Liver (tissue), 8 donors: ENCODE measurements at regions not wholly inside any gene's neighbourhood (a gene's known extent, or its start where the extent isn't known, plus 50 kb on each side); places are given as distances from the start of the nearest gene placed in this dataset.

Source experiments
- DNase-seq: peaks from one replicate; pipeline ENCODE4 v3.0.0-alpha.2; 2017; ENCODE audit warnings: low spot score
- H3K27ac ChIP-seq, 2 donors: one replicate each; pipeline ENCODE4 v1.7.0; 2013; ENCODE audit warnings: inconsistent platforms in 2 of 2, low read length in 2 of 2, control low read depth in 1 of 2, low read depth in 1 of 2, mild to moderate bottlenecking in 1 of 2
- H3K27me3 ChIP-seq, 4 donors: one replicate each; pipeline versions ENCODE4 v1.6.1 to v1.7.0; 2013; ENCODE audit warnings: low read length in 3 of 4, inconsistent platforms in 1 of 4, mild to moderate bottlenecking in 1 of 4, moderate library complexity in 1 of 4; ENCODE audit not compliant: control insufficient read depth in 4 of 4, insufficient read depth in 4 of 4
- H3K36me3 ChIP-seq, 4 donors: one replicate each; pipeline versions ENCODE4 v1.6.1 to v1.7.0; 2013; ENCODE audit warnings: low read length in 3 of 4, mild to moderate bottlenecking in 3 of 4, low read depth in 1 of 4, moderate library complexity in 1 of 4; ENCODE audit not compliant: control insufficient read depth in 4 of 4, insufficient read depth in 3 of 4
- H3K4me1 ChIP-seq, 4 donors: one replicate each; pipeline versions ENCODE4 v1.6.1 to v1.7.0; 2013; ENCODE audit warnings: low read length in 3 of 4, mild to moderate bottlenecking in 3 of 4, moderate library complexity in 1 of 4; ENCODE audit not compliant: control insufficient read depth in 4 of 4, insufficient read depth in 4 of 4
- H3K4me3 ChIP-seq, 3 donors: one replicate each; pipeline versions ENCODE4 v1.6.1 to v1.7.0; 2013; ENCODE audit warnings: low read length in 3 of 3, control low read depth in 1 of 3, low read depth in 1 of 3, mild to moderate bottlenecking in 1 of 3
- H3K9ac ChIP-seq, 2 donors: one replicate each; pipeline ENCODE4 v1.7.0; 2013; ENCODE audit warnings: low read length in 2 of 2, mild to moderate bottlenecking in 2 of 2, moderate library complexity in 2 of 2, control low read depth in 1 of 2, low read depth in 1 of 2
- H3K9me3 ChIP-seq, 4 donors: one replicate each; pipeline versions ENCODE4 v1.6.1 to v1.7.0; 2013; ENCODE audit warnings: low read length in 3 of 4; ENCODE audit not compliant: control insufficient read depth in 4 of 4
- CTCF ChIP-seq: fragments of 150-350 bp; IDR thresholded peaks from 2 replicates; pipeline ENCODE4 v1.5.1; 2017; ENCODE audit warnings: improper control_type of control experiment, low read depth, low read length; ENCODE audit not compliant: missing input control
- FOXA1 ChIP-seq: IDR thresholded peaks from 2 replicates; pipeline ENCODE4 v1.6.1; 2016; ENCODE audit warnings: antibody characterized with exemption
- FOXA2 ChIP-seq: IDR thresholded peaks from 2 replicates; pipeline ENCODE4 v1.6.1; 2016; ENCODE audit warnings: antibody characterized with exemption
- GABPA ChIP-seq, 2 donors: IDR thresholded peaks in 1 of 2; conservative IDR thresholded peaks in 1 of 2; 2 replicates each; pipeline ENCODE4 v1.6.1; 2016; ENCODE audit warnings: antibody characterized with exemption in 2 of 2, mild to moderate bottlenecking in 1 of 2, moderate library complexity in 1 of 2
- HNF4A ChIP-seq, 2 donors: conservative IDR thresholded peaks; 2 replicates each; pipeline ENCODE4 v1.6.1; 2016; ENCODE audit warnings: antibody characterized with exemption in 2 of 2, mild to moderate bottlenecking in 2 of 2
- HNF4G ChIP-seq: IDR thresholded peaks from 2 replicates; pipeline ENCODE4 v1.6.1; 2016; ENCODE audit warnings: antibody characterized with exemption
- JUND ChIP-seq, 2 donors: IDR thresholded peaks; 2 replicates each; pipeline ENCODE4 v1.6.1; 2016; ENCODE audit warnings: antibody characterized with exemption in 2 of 2
- NR2F2 ChIP-seq: IDR thresholded peaks from 2 replicates; pipeline ENCODE4 v1.6.1; 2016; ENCODE audit warnings: antibody characterized with exemption
- SP1 ChIP-seq: IDR thresholded peaks from 2 replicates; pipeline ENCODE4 v1.6.1; 2018; ENCODE audit warnings: antibody characterized with exemption, mild to moderate bottlenecking
- TAF1 ChIP-seq: conservative IDR thresholded peaks from 2 replicates; pipeline ENCODE4 v1.6.1; 2016; ENCODE audit warnings: antibody characterized with exemption, mild to moderate bottlenecking
- YY1 ChIP-seq: IDR thresholded peaks from 2 replicates; pipeline ENCODE4 v1.6.1; 2016; ENCODE audit warnings: antibody characterized with exemption, mild to moderate bottlenecking
- WGBS: extraction: QIAGEN DNeasy Blood & Tissue Kit; methylation state at CpG from one replicate; pipeline ENCODE4 v1.1.7; 2013; 5-methylcytosine and 5-hydroxymethylcytosine counted together
- TF ChIP-seq, protein P1 (sequence below): IDR thresholded peaks from 2 replicates; pipeline ENCODE4 v1.6.1; 2016; ENCODE audit warnings: antibody characterized with exemption
- TF ChIP-seq, protein P2 (sequence below): IDR thresholded peaks from 2 replicates; pipeline ENCODE4 v1.6.1; 2016; ENCODE audit warnings: antibody characterized with exemption
- TF ChIP-seq, protein P3 (sequence below): IDR thresholded peaks from 2 replicates; pipeline ENCODE4 v1.6.1; 2016; ENCODE audit warnings: antibody characterized with exemption, mild to moderate bottlenecking
- TF ChIP-seq, protein P4 (sequence below): IDR thresholded peaks from 2 replicates; pipeline ENCODE4 v1.6.1; 2016; ENCODE audit warnings: antibody characterized with exemption
- donor health status: healthy.
- donor health status: healthy.
- donor health status: healthy.
- donor health status: healthy.
- donor health status: healthy.

GRCh38 chr12:126914170-126914793, 1352.7 kb upstream of the TMEM132C start:
- no peaks in the 10 kb centered on the region for H3K27me3 ChIP-seq
- H3K4me3 ChIP-seq, result no peak overlapping the region
- H3K36me3 ChIP-seq, result no peaks in the 10 kb centered on the region
- no peaks in the 10 kb centered on the region for H3K4me1 ChIP-seq
- H3K9me3 ChIP-seq, result no peaks in the 10 kb centered on the region
- 41% methylated on average over 5 of the region's 5 CpGs for WGBS
- H3K27ac ChIP-seq, result no peak overlapping the region
- TF ChIP-seq YY1, result peak; percentile 15
- TF ChIP-seq, protein P1, sequence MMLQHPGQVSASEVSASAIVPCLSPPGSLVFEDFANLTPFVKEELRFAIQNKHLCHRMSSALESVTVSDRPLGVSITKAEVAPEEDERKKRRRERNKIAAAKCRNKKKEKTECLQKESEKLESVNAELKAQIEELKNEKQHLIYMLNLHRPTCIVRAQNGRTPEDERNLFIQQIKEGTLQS, result no peak
- TF ChIP-seq, protein P2, sequence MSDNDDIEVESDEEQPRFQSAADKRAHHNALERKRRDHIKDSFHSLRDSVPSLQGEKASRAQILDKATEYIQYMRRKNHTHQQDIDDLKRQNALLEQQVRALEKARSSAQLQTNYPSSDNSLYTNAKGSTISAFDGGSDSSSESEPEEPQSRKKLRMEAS, result peak; percentile 44
- no peak for TF ChIP-seq CTCF
- TF ChIP-seq JUND (IDR thresholded peaks at IDR 0.05), result peak in 1 of 2 donors; percentile 8
- DNase-seq, result no peak
- H3K9ac ChIP-seq, result no peak overlapping the region

- H3K9me3 ChIP-seq, result no peaks in the 10 kb centered on the region
- H3K4me1 ChIP-seq, result no peaks in the 10 kb centered on the region
- DNase-seq, result no peak
- TF ChIP-seq, protein P1, result no peak
- no peak for TF ChIP-seq FOXA1
- no peak for TF ChIP-seq SP1
- TF ChIP-seq HNF4A (conservative IDR thresholded peaks at IDR 0.05), result no peak
- no peak for TF ChIP-seq YY1
- TF ChIP-seq, protein P2, result no peak
- TF ChIP-seq NR2F2, result no peak
- TF ChIP-seq CTCF, result no peak
- TF ChIP-seq, protein P3, sequence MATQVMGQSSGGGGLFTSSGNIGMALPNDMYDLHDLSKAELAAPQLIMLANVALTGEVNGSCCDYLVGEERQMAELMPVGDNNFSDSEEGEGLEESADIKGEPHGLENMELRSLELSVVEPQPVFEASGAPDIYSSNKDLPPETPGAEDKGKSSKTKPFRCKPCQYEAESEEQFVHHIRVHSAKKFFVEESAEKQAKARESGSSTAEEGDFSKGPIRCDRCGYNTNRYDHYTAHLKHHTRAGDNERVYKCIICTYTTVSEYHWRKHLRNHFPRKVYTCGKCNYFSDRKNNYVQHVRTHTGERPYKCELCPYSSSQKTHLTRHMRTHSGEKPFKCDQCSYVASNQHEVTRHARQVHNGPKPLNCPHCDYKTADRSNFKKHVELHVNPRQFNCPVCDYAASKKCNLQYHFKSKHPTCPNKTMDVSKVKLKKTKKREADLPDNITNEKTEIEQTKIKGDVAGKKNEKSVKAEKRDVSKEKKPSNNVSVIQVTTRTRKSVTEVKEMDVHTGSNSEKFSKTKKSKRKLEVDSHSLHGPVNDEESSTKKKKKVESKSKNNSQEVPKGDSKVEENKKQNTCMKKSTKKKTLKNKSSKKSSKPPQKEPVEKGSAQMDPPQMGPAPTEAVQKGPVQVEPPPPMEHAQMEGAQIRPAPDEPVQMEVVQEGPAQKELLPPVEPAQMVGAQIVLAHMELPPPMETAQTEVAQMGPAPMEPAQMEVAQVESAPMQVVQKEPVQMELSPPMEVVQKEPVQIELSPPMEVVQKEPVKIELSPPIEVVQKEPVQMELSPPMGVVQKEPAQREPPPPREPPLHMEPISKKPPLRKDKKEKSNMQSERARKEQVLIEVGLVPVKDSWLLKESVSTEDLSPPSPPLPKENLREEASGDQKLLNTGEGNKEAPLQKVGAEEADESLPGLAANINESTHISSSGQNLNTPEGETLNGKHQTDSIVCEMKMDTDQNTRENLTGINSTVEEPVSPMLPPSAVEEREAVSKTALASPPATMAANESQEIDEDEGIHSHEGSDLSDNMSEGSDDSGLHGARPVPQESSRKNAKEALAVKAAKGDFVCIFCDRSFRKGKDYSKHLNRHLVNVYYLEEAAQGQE, result no peak
- no peak for TF ChIP-seq HNF4G
- TF ChIP-seq FOXA2, result no peak
- TF ChIP-seq TAF1, result no peak
- TF ChIP-seq GABPA (IDR thresholded peaks at IDR 0.05 in 1 of 2, conservative IDR thresholded peaks at IDR 0.05 in 1 of 2), result no peak
- TF ChIP-seq, protein P4, sequence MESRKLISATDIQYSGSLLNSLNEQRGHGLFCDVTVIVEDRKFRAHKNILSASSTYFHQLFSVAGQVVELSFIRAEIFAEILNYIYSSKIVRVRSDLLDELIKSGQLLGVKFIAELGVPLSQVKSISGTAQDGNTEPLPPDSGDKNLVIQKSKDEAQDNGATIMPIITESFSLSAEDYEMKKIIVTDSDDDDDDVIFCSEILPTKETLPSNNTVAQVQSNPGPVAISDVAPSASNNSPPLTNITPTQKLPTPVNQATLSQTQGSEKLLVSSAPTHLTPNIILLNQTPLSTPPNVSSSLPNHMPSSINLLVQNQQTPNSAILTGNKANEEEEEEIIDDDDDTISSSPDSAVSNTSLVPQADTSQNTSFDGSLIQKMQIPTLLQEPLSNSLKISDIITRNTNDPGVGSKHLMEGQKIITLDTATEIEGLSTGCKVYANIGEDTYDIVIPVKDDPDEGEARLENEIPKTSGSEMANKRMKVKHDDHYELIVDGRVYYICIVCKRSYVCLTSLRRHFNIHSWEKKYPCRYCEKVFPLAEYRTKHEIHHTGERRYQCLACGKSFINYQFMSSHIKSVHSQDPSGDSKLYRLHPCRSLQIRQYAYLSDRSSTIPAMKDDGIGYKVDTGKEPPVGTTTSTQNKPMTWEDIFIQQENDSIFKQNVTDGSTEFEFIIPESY, result no peak
- no peaks in the 10 kb centered on the region for H3K36me3 ChIP-seq
- WGBS, result 71% methylated on average over 6 of the region's 6 CpGs
- no peak overlapping the region for H3K4me3 ChIP-seq
- H3K27ac ChIP-seq, result no peak overlapping the region
- no peak overlapping the region for H3K9ac ChIP-seq
- no peaks in the 10 kb centered on the region for H3K27me3 ChIP-seq
These were observed 1351.7 kb upstream of the TMEM132C start for GRCh38 chr12:126915309-126915708.
